Left hindlimb (tissue), 1 donor: ENCODE measurements at regions not wholly inside any gene's neighbourhood (a gene's known extent, or its start where the extent isn't known, plus 50 kb on each side); places are given as distances from the start of the nearest gene placed in this dataset.

Experiments
- DNase-seq: peaks from one replicate; pipeline ENCODE4 v3.0.0-alpha.2; 2018

DNA sequence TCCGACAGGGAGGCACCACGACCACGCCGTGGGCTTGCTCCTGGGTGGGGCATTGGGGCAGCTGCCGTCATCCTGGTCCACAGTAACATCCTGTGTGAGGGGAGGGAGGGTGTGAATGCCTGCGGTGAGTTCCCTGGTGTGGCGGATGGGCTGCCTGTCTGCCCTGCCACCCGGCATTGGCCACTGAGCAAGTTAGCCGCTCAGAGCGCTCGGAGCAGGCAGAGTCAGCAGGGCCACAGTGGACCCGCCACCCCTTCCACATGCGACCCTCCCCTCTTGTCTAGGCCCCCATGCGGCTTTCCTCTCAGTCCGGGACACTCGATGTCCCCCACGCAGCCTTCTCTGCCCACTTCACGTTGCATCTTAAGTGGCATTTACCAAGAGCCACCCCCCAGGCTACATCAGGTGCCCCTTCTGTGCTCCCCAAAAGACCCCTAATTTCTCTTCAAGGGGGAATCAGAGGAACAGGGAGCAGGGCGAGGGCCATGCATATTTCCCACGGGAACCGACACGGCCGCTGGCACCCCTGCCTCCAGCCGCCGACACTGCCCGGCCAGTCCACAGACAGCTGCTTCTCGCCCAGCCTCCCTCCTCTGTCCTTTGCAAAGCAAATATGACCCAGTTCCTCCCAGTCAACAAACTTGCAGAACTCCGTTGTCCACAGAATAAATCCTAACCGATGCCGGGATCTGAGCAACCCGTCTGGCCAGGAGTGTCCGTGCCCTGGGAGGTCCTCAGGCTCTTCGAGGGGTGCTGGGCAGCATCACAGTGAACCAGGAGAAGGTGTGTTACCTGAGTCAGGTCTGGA lies 1482.1 kb downstream of the TBC1D22A start:
- DNase-seq: no peak

DNA sequence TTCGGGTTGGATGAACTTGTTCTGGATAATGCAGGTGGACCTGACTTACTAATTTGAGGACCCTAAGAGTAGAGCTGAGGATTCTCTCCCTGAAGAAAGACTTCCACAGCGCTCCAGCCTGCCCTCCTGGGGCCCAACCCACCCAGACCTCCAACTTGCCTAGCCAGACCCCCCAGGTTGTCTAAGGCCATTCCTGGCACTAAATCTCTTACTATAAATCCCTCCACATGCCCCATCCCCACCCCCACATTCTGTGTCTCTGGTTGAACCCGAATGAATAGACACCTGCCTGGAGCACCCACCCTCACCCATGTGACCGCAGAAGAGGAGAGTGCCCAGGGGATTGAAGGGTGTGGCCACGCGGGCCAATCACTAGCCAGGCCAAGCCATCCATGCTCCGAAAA lies 1480.0 kb downstream of the TBC1D22A start:
- no peak for DNase-seq

GRCh38 chr22:48241658-48242057 lies 1479.2 kb downstream of the TBC1D22A start:
- no peak for DNase-seq

DNA sequence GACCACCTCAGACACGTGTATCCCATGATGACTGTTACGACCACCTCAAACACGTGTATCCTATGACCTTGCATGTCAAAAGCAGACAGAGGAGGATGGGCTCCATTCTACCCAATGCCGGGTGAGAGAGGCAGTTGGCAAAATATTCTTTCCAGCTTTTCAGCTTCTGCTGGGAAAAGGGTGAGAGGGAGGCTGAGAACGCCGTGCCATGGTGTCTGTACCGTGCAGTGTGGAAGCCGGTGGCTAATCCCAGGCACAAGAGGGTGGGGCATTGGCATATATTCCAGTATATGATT lies 1478.4 kb downstream of the TBC1D22A start:
- DNase-seq: no peak

DNA sequence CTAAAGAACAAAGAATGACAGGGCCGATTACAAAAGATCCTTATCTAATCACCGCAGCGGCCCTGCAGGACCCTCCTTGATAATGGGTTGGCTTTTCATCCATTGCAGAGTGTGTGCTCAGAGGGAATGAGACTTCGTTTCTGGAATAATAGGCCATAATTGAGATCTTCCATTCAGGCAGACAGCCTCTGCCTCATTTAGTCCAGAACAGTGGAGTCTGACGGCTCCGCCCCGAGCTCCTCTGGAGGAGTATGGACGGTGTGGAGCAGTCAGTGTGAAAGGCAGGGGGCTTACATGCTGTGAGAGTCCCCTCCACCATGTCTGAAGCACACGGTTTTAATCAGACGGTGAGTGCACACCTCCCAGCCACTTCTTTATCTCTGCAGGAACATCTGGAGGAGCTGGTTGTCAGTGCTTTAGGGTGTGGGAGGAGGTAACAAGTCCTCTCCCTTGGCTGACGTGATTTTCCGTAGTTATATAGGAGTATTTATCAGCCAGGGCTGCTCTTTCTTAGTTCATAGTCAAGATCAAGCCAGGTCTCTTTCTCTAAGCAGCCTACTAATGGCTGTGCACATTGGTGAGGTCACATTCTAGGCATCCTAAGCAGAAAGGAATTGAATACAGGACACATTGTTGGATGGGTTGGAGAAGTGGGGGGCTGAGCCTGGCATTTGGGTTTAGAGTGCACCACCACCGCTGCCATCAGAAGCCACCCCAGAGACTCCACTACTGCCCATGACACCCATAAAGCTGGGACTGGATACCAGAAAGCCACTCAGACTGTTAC lies 1477.9 kb downstream of the TBC1D22A start:
- DNase-seq: no peak

DNA sequence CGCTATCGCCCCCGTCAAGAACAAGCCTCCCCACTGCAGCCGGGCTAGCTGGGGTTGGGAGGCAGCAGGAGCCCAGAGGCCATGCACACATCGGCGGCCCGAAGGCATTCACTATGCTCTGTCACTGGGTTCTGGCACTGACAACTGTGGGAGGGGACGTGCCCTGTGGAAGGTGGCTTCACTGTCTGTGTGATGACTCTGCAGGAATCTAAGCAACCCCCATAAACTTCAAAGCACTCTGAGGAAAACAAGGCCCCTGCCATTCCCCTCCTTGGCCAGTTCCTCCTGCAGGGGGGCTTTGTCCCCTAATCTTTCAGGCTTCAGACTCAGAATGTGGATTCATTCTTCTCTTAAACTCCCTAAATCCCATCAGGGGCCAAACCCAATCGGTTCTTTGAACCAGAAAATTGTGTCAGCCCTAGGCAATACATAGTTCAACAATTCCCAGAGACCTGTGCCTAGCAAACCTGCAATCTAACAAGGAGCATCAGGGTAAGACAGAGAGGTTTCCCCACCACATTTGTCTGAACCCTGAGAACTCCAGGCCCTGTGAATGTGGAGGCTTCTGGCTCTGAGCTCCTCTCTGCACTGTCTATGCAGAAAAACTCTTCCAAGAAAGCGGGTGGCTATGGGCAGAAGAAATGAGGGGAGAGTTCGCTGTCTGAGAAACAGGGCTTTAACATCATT lies 1477.2 kb downstream of the TBC1D22A start:
- no peak for DNase-seq

GRCh38 chr22:48238966-48239365 lies 1476.5 kb downstream of the TBC1D22A start:
- DNase-seq: no peak

- DNase-seq: no peak
Measured at GRCh38 chr22:48238284-48238915, 1476.0 kb downstream of the TBC1D22A start.

GRCh38 chr22:48237466-48238283 lies 1475.2 kb downstream of the TBC1D22A start:
- DNase-seq: no peak

GRCh38 chr22:48236261-48236660 lies 1473.8 kb downstream of the TBC1D22A start:
- DNase-seq: no peak

DNA sequence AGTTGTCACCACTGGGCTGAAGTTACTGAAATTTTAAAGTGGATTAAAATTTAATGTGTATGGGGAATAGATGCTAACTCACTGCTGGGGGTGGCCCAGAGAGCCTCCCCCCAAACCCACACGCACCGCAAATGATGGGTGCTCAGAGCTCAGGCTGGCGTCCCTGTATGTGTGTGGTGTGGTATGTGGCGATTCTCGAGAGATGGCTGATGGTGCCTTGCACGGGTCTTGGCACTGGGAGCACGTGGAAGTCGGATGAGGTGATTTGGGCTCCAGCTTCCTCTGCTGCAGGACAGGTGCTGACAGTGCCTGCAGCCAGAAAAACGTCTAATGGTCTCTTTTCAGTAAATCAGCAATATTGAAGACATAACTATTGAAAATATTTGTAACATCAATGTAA lies 1473.3 kb downstream of the TBC1D22A start:
- DNase-seq: no peak

- no peak for DNase-seq
Measured at GRCh38 chr22:48234011-48234410, 1471.6 kb downstream of the TBC1D22A start.

GRCh38 chr22:48233586-48233985 lies 1471.1 kb downstream of the TBC1D22A start:
- DNase-seq: no peak

DNA sequence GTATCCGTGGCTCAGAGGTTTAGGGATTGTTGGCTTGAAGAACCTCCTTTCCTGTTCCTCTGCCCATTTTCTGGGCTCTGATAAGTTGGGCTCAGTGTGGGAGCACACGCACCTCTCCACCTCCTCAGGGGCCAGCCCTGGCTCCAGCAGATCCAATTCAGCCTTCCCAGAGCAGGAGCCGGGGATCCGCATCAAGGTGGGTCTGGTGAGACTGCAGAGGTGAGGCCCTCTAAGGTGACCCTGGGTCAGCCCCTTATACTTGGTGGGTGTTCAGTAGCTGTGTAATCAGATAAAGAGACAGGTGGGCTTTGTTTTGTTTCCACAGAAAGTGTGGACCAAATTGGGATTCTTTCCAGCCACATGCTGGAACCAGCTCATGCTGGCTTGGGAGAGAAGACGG lies 1466.0 kb downstream of the TBC1D22A start:
- no peak for DNase-seq

GRCh38 chr22:48227341-48228018 lies 1465.0 kb downstream of the TBC1D22A start:
- no peak for DNase-seq

DNA sequence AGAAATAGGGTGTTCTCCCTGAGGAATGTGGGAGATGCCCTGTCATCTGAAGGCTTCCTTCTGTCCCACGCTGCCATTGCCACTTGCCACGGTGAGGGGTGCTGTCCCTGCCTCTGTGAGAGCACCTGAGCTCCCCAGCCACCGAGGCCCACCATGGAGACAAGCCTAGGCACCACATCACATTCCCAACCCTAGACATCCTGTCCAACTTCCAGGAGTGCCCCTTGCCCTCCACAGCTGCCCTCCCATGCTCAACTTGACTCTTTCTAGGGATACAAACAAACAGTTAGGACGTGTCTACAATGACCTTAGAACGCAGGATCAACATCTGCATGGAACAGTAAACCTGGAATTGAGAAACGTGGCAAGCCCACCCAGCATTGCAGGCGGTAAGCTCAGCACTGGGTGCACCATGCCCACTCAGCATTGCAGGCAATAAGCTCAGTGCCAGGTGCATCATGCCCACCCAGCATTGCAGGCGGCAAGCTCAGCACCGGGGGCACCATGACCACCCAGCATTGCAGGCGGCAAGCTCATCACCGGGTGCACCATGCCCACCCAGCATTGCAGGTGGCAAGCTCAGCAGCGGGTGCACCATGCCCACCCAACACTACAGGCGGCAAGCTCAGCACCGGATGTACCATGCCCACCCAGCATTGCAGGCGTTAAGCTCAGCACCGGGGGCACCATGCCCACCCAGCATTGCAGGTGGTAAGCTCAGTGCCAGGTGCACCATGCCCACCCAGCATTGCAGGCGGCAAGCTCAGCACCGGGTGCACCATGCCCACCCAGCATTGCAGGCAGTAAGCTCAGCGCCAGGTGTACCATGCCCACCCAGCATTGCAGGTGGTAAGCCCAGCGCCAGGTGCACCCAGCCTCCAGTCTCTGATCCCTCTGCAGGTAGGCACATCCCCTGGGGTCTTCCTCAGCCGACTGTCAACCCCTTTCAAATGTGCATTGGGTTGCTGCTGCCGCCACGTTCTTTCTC lies 1463.9 kb downstream of the TBC1D22A start:
- DNase-seq: no peak

DNA sequence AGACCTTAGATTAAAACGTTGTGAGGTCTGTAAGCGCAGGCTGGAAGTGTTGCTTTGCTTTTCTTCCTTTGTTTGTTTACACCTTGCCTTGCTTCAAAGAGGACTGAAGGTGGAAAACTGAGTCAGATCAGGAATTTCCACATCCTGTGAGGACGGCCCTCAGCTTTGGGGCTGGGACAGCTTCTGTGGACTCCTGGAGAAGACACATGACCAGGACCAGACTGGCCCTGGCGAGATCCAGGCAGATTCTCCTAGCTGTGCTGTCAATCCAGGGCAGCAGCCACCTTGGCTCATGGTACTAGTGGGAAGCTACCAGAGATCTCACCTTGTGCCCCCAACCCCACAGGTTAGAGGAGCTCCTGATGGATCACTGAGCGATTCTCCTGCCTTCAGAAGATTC lies 1461.9 kb downstream of the TBC1D22A start:
- DNase-seq: no peak

DNA sequence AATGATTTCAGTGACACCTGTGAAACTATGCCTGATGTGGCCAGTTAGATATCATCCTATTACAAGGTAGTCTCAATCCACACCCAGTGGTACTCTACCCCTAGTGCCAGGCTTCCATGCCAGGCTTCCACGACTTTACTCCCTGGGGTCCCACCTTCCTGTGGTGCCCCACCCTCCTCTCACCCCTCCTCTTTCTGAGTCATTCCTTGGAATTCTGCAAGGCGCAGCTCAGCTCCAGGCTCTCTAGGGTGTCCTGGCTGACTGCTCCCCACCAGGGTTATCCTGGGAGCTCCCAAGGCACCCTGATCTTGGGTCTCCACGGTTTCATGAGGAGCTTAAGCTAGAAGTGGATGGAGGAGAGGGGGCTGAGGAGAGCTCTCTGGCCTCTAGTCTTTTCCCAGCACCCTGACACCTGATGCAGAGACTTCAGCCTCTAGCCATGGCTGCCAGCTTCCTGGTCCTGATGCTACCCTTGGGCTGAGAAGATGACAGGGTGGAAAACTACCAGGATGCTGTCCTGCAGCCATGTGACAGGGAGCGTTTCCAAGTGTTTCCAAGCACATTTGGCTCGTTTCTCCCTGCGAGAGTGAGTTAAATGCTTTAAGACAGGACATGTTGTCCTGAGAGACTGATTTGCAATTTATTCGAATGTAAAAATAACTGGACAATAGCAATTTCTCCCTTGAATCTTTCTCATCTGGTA lies 1461.2 kb downstream of the TBC1D22A start:
- DNase-seq: no peak

DNA sequence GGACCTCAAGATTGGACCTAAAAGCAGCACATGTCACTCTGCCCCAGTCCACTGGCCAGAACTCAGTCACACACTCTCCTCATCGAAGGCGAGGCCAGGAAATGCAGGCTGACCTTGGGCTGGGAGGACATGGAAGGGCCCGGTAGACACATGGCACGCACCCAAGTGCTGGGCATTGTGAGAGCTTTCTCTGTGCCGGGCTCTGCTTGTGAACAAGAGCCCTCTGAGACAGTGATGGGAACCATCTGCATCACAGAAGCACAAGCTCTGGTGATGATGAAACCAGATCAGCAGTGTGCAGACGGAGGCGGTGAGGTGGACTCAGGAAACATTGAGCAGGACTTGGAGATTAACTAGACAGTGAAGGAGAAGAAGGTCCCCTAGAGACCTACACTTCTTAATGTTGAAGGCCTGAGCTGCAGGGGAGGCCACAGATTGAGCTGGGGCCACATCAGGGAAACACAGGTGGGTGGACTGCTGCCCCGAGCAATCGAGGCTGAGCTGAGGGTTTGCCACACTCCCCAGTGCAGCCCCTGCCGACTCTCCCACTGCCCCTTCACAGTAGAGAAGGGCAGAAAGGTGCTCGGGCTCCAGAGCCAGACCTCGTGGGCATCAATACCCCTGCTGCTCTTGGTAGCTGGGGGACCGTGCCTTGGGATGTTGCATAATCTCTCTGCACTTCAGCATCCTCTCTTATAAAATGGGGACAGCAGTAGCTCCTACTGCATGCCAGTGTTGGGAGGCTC lies 1460.5 kb downstream of the TBC1D22A start:
- no peak for DNase-seq
